K562 (cell line): ENCODE measurements at regions not wholly inside any gene's neighbourhood (a gene's known extent, or its start where the extent isn't known, plus 50 kb on each side); places are given as distances from the start of the nearest gene placed in this dataset.

Experiments used
- ATAC-seq: fragments of 200-7000 bp; cut with Tn5 transposase; 3 replicates; pipeline ENCODE4 v1.9.1; 2020; ENCODE audit warnings: moderate library complexity
- BruUV-seq: library from RNA; stranded (reverse); fragments of 400-500 nt; replicated peaks from 2 replicates; lab custom pipeline; 2021; lab: Mats Ljungman, UMichigan
- CTCF ChIA-PET: fragments of 300-600 bp; formaldehyde crosslinking; extraction: SDS; loops from one replicate; lab custom pipeline; 2021; ENCODE audit warnings: low intra/inter-chr PET ratio; lab: Yijun Ruan, JAX
- POLR2A ChIA-PET: fragments of 300-600, 350-650 bp; sonication (Branson Sonifier 250); formaldehyde crosslinking; extraction: SDS; loops from one replicate; lab custom pipeline; 2021; ENCODE audit warnings: antibody characterized with exemption, inconsistent platforms; lab: Yijun Ruan, JAX
- DNase-seq, 4 experiments: peaks; one replicate each; pipeline versions ENCODE4 v3.0.0 to v3.0.0-alpha.2; 2011 to 2018; ENCODE audit warnings: low spot score in 3 of 4, mixed read lengths in 3 of 4; ENCODE audit errors: extremely low read depth in 1 of 4
- FAIRE-seq: peaks from 2 replicates; lab custom pipeline; 2011; peaks lifted over from hg19 to GRCh38; lab: Jason Lieb, UNC
- H2AFZ ChIP-seq: 2 replicates; pipeline ENCODE4 v1.6.0; 2011; ENCODE audit warnings: low read depth, low read length, control low read depth, inconsistent platforms
- H3K27ac ChIP-seq: fragments of 200-600 bp; 3 replicates; pipeline ENCODE4 v1.8.0; 2011; ENCODE audit warnings: low read depth, mild to moderate bottlenecking, control low read depth, inconsistent platforms, low read length, moderate library complexity, mixed read lengths; ENCODE audit errors: extremely low read depth
- H3K27me3 ChIP-seq, 2 experiments: fragments of 300-600 bp in 1 of 2; 2 replicates in 1 of 2; 3 replicates in 1 of 2; pipeline versions ENCODE4 v1.6.0 to v1.8.0; 2011; ENCODE audit warnings: inconsistent platforms in 2 of 2, low read length in 2 of 2, mild to moderate bottlenecking in 1 of 2, mixed read lengths in 1 of 2, moderate library complexity in 1 of 2; ENCODE audit not compliant: control insufficient read depth in 2 of 2, insufficient read depth in 2 of 2
- H3K36me3 ChIP-seq: fragments of 300-600 bp; 3 replicates; pipeline ENCODE4 v1.8.0; 2011; ENCODE audit warnings: mild to moderate bottlenecking, low read length, inconsistent platforms; ENCODE audit not compliant: control insufficient read depth, insufficient read depth
- H3K4me1 ChIP-seq, 2 experiments: fragments of 200-600 bp in 1 of 2; replicated peaks in 1 of 2; 2 replicates in 1 of 2; 3 replicates in 1 of 2; pipeline versions ENCODE4 v1.5.1 to v1.8.0; 2011; ENCODE audit warnings: inconsistent platforms in 2 of 2, low read length in 2 of 2, mild to moderate bottlenecking in 1 of 2, mixed read lengths in 1 of 2, moderate library complexity in 1 of 2; ENCODE audit not compliant: control insufficient read depth in 2 of 2, insufficient read depth in 2 of 2
- H3K4me2 ChIP-seq: 2 replicates; pipeline ENCODE4 v1.6.1; 2011; ENCODE audit warnings: low read length, control low read depth, inconsistent platforms, mixed read lengths; ENCODE audit not compliant: insufficient read depth
- H3K4me3 ChIP-seq: fragments of 200-600 bp; sonication (generic), shearing (Covaris generic); 2 replicates; pipeline ENCODE4 v1.5.1; 2016; ENCODE audit warnings: control low read depth, inconsistent platforms
- H3K79me2 ChIP-seq: fragments of 200-600 bp; 3 replicates; pipeline ENCODE4 v1.8.0; 2011; ENCODE audit warnings: low read length, inconsistent platforms; ENCODE audit not compliant: control insufficient read depth, insufficient read depth
- H3K9ac ChIP-seq, 2 experiments: 2 replicates each; pipeline versions ENCODE4 v1.6.0 to v1.6.1; 2011; ENCODE audit warnings: low read depth in 2 of 2, low read length in 2 of 2, control low read depth in 1 of 2, inconsistent platforms in 1 of 2, mild to moderate bottlenecking in 1 of 2, mixed read lengths in 1 of 2; ENCODE audit not compliant: insufficient read depth in 1 of 2
- H3K9me1 ChIP-seq: one replicate; pipeline ENCODE4 v1.6.0; 2011; ENCODE audit warnings: inconsistent platforms, mild to moderate bottlenecking, low read length, moderate library complexity; ENCODE audit not compliant: control insufficient read depth, insufficient read depth
- H3K9me3 ChIP-seq: replicated peaks from 2 replicates; pipeline ENCODE4 v1.5.1; 2011; ENCODE audit warnings: low read depth, low read length, inconsistent platforms; ENCODE audit not compliant: control insufficient read depth, insufficient read depth
- H4K20me1 ChIP-seq: replicated peaks from 2 replicates; pipeline ENCODE4 v1.6.1; 2011; ENCODE audit warnings: low read length, inconsistent platforms, mixed read lengths; ENCODE audit not compliant: control insufficient read depth, insufficient read depth
- BCOR ChIP-seq: fragments of 450-650 bp; IDR thresholded peaks from 2 replicates; pipeline ENCODE4 v1.6.1; 2016
- HIVEP1 ChIP-seq: fragments of 250-450 bp; sonication (Bioruptor Pico); IDR thresholded peaks from 2 replicates; pipeline ENCODE4 v1.4.0; 2020; ENCODE audit warnings: mild to moderate bottlenecking
- STAT5B ChIP-seq: fragments of 250-450 bp; sonication (Bioruptor Pico); IDR thresholded peaks from 2 replicates; pipeline ENCODE4 v1.8.0; 2021; ENCODE audit warnings: mild to moderate bottlenecking, inconsistent platforms
- TAF15 ChIP-seq: fragments of 200-400 bp; formaldehyde crosslinking; IDR thresholded peaks from 2 replicates; pipeline ENCODE4 v1.6.1; 2017; ENCODE audit warnings: mild to moderate bottlenecking, low read depth, low read length, moderate library complexity
- WGBS: fragments of 100-300 bp; shearing (Covaris generic); methylation state at CpG from one replicate; pipeline ENCODE4 v1.1.6; 2016; ENCODE audit warnings: low coverage, mixed read lengths; ENCODE audit not compliant: insufficient coverage; ENCODE audit errors: missing lambda C conversion rate; 5-methylcytosine and 5-hydroxymethylcytosine counted together
- in situ Hi-C: fragments of 300-500 bp; cut with MboI; formaldehyde crosslinking; loops from 4 replicates; pipeline ENCODE4 v1.15.0; 2018; ENCODE audit warnings: inconsistent platforms, mixed read lengths
- intact Hi-C: fragments of 100-400 bp; cut with micrococcal nuclease; formaldehyde crosslinking; loops from 2 replicates; pipeline ENCODE4 v1.14.2; 2022
- TF ChIP-seq, protein P1 (sequence below): fragments of 450-650 bp; IDR thresholded peaks from 2 replicates; pipeline ENCODE4 v1.6.1; 2014; ENCODE audit warnings: low read depth, mild to moderate bottlenecking, moderate library complexity, borderline replicate concordance

DNA sequence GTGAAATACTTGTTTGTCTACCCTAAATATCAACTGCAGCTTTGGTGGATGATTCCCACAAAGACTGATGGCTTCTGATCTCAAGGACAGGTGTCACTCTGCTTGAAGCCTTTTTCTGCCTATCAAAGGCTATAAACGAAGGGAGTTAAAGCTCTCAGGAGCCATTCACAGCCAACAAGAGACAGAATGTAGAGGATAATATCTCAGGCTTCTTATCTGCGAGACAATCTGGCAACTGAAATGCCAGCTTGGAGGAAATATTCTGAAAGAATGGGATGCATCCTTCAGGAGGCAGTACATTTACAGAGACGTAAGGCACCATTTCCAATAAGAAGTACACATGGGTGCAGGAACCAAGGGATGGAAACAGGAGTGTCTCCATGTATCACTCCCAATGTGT lies 549.4 kb downstream of the GPAM start:
- ATAC-seq, result no peak
- no TSS peak for BruUV-seq
- no peaks in the 10 kb centered on the region for H3K27me3 ChIP-seq
- ChIA-PET POLR2A (no interaction called here), CTCF (no interaction called here)
- in situ Hi-C loops (no loop called here), intact Hi-C loops (no loop called here)
- no peak overlapping the region for H3K27ac ChIP-seq
- H3K4me2 ChIP-seq, result no peak overlapping the region
- DNase-seq, result no peak
- H3K79me2 ChIP-seq, result no peaks in the 10 kb centered on the region
- no peak overlapping the region for H3K4me3 ChIP-seq
- 3% methylated on average over 3 of the region's 3 CpGs for WGBS
- TF ChIP-seq, protein P1, sequence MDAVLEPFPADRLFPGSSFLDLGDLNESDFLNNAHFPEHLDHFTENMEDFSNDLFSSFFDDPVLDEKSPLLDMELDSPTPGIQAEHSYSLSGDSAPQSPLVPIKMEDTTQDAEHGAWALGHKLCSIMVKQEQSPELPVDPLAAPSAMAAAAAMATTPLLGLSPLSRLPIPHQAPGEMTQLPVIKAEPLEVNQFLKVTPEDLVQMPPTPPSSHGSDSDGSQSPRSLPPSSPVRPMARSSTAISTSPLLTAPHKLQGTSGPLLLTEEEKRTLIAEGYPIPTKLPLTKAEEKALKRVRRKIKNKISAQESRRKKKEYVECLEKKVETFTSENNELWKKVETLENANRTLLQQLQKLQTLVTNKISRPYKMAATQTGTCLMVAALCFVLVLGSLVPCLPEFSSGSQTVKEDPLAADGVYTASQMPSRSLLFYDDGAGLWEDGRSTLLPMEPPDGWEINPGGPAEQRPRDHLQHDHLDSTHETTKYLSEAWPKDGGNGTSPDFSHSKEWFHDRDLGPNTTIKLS, result no peak
- TF ChIP-seq BCOR, result no peak
- TF ChIP-seq TAF15, result no peak
- TF ChIP-seq STAT5B, result no peak
- H3K9me1 ChIP-seq, result no peaks in the 10 kb centered on the region
- H2AFZ ChIP-seq, result no peak overlapping the region
- H3K4me1 ChIP-seq, result no peaks in the 10 kb centered on the region
- H4K20me1 ChIP-seq, result no peaks in the 10 kb centered on the region
- H3K9me3 ChIP-seq, result no peaks in the 10 kb centered on the region; the same call in 1 of the 2 replicates
- no peaks in the 10 kb centered on the region for H3K36me3 ChIP-seq
- H3K9ac ChIP-seq, result no peak overlapping the region
- FAIRE-seq, result no peak

DNA sequence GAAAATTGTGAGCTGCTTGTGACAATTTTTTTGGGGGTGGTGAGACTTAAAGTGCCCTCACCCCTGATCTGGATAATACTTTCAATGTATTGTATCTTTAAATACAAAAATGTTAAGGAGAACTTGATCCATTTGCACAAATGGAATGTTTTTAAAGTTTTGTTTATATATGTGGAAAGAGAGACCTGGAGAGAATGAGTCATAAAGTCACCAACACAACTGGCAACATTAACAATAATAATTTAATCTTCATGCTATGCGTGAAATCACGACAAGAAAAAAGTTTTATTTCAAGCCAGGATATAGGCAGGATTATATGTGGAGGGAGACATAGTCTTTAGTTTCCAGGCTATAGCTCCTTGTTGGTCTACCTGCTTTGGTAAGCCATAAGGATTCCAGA lies 537.5 kb downstream of the GPAM start:
- ATAC-seq, result no peak
- Histone ChIP-seq H4K20me1 (no peaks in the 10 kb centered on the region), H3K36me3 (no peaks in the 10 kb centered on the region), H3K4me1 (no peaks in the 10 kb centered on the region), H3K27me3 (no peaks in the 10 kb centered on the region), H3K9ac (no peak overlapping the region), H3K79me2 (no peaks in the 10 kb centered on the region), H2AFZ (no peak overlapping the region)
- WGBS, result 0% methylated on average over 2 of the region's 2 CpGs
- no TSS peak for BruUV-seq
- intact Hi-C loops, result no loop called here
- no peak for DNase-seq
- FAIRE-seq, result no peak
- POLR2A ChIA-PET, result no interaction called here
- TF ChIP-seq HIVEP1 (CRISPR knock-in tag), result no peak
- TF ChIP-seq, all 486 proteins: peak for 0
- H3K4me2 ChIP-seq, result no peak overlapping the region
- H3K9me1 ChIP-seq, result no peaks in the 10 kb centered on the region
- H3K4me3 ChIP-seq, result no peak overlapping the region
- no peak overlapping the region for H3K27ac ChIP-seq
- CTCF ChIA-PET, result no interaction called here
- in situ Hi-C loops, result no loop called here
- H3K9me3 ChIP-seq, result no peaks in the 10 kb centered on the region
